HEK293T (cell line): ENCODE measurements at regions not wholly inside any gene's neighbourhood (a gene's known extent, or its start where the extent isn't known, plus 50 kb on each side); places are given as distances from the start of the nearest gene placed in this dataset.

Experiments used
- CTCF ChIA-PET: fragments of 350-600 bp; formaldehyde crosslinking; extraction: SDS; loops from one replicate; lab custom pipeline; 2021; ENCODE audit warnings: antibody characterized with exemption, inconsistent platforms; lab: Yijun Ruan, JAX
- POLR2A ChIA-PET: fragments of 350-600 bp; formaldehyde crosslinking; extraction: SDS; loops from one replicate; lab custom pipeline; 2020; ENCODE audit warnings: antibody characterized with exemption, inconsistent platforms; lab: Yijun Ruan, JAX
- DNase-seq: peaks from one replicate; pipeline ENCODE4 v3.0.0; 2012; ENCODE audit warnings: mixed read lengths; ENCODE audit errors: extremely low spot score
- ARNT ChIP-seq: fragments of 450-650 bp; IDR thresholded peaks from 2 replicates; pipeline ENCODE4 v1.6.1; 2017; ENCODE audit warnings: mild to moderate bottlenecking
- BHLHE40 ChIP-seq: fragments of 450-650 bp; IDR thresholded peaks from 2 replicates; pipeline ENCODE4 v1.6.1; 2016; ENCODE audit warnings: mild to moderate bottlenecking, moderate library complexity, borderline replicate concordance
- CTBP1 ChIP-seq: fragments of 450-650 bp; IDR thresholded peaks from 2 replicates; pipeline ENCODE4 v1.6.1; 2016; ENCODE audit warnings: borderline replicate concordance
- ELF4 ChIP-seq: fragments of 450-650 bp; IDR thresholded peaks from 2 replicates; pipeline ENCODE4 v1.6.1; 2017; ENCODE audit warnings: antibody characterized with exemption
- FOXA1 ChIP-seq: fragments of 450-650 bp; IDR thresholded peaks from 2 replicates; pipeline ENCODE4 v1.6.1; 2016; ENCODE audit warnings: mild to moderate bottlenecking
- FOXK2 ChIP-seq: fragments of 450-650 bp; IDR thresholded peaks from 2 replicates; pipeline ENCODE4 v1.6.1; 2016; ENCODE audit warnings: mild to moderate bottlenecking
- FOXM1 ChIP-seq: fragments of 450-650 bp; IDR thresholded peaks from 2 replicates; pipeline ENCODE4 v1.6.1; 2017; ENCODE audit warnings: mild to moderate bottlenecking, borderline replicate concordance
- HDGF ChIP-seq: fragments of 450-650 bp; IDR thresholded peaks from 2 replicates; pipeline ENCODE4 v1.6.1; 2017; ENCODE audit warnings: antibody characterized with exemption, borderline replicate concordance
- L3MBTL2 ChIP-seq: fragments of 450-650 bp; conservative IDR thresholded peaks from 2 replicates; pipeline ENCODE4 v1.6.1; 2016; ENCODE audit warnings: mild to moderate bottlenecking
- LEF1 ChIP-seq: fragments of 450-650 bp; IDR thresholded peaks from 2 replicates; pipeline ENCODE4 v1.6.1; 2017; ENCODE audit warnings: mild to moderate bottlenecking, borderline replicate concordance
- NFRKB ChIP-seq: fragments of 450-650 bp; IDR thresholded peaks from 2 replicates; pipeline ENCODE4 v1.6.1; 2016; ENCODE audit warnings: mild to moderate bottlenecking, moderate library complexity
- PKNOX1 ChIP-seq: fragments of 450-650 bp; IDR thresholded peaks from 2 replicates; pipeline ENCODE4 v1.6.1; 2016
- SP1 ChIP-seq: fragments of 450-650 bp; IDR thresholded peaks from 2 replicates; pipeline ENCODE4 v1.6.1; 2017
- SUZ12 ChIP-seq: fragments of 450-650 bp; IDR thresholded peaks from 2 replicates; pipeline ENCODE4 v1.6.1; 2016; ENCODE audit warnings: mild to moderate bottlenecking
- TARDBP ChIP-seq: fragments of 450-650 bp; IDR thresholded peaks from 2 replicates; pipeline ENCODE4 v1.6.1; 2016
- ZNF384 ChIP-seq: fragments of 450-650 bp; IDR thresholded peaks from 2 replicates; pipeline ENCODE4 v1.6.1; 2016

DNA sequence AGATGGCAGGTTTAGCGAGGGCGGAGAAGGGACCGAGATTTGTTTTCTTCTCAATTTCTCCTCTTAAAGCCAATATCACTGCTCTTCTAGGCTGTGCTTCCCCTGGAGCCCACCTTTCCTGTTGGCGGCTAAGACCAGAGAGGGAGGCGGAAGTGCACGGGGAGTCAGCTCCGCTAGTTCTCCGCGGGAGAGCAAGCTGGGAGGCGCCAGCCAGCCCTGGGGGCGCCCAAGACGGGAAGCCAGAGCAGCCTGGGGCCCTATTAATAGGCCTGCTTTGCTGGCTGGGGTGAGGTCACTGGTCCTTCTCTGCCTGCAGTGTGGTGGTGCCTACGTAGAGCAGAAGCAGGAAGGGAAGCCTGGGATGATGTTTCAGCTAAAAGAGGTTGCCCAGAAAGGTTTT is 61.6 kb downstream of the LSM5 start:
- POLR2A ChIA-PET: no interaction called here

GRCh38 chr7:32427769-32428291 is 62.4 kb downstream of the LSM5 start:
- TF ChIP-seq SP1 (no peak), LEF1 (no peak), CTBP1 (no peak), ZNF384 (no peak), FOXM1 (no peak), FOXK2 (no peak), TARDBP (no peak), PKNOX1 (no peak), HDGF (no peak), ELF4 (no peak), NFRKB (no peak), L3MBTL2 (no peak), SUZ12 (no peak), BHLHE40 (no peak), ARNT (no peak), FOXA1 (no peak)
- peak; percentile 84 for DNase-seq
- CTCF ChIA-PET: interaction anchor here (0.7 kb wide), 1 partner anchor 52 kb away, joined by 3 read pairs; no protein-coding TSS in a partner anchor
- POLR2A ChIA-PET: no interaction called here

More for the DNA sequence above, 61.6 kb downstream of the LSM5 start:
- no peak for DNase-seq
- CTCF ChIA-PET: no interaction called here
- TF ChIP-seq LEF1 (no peak), TARDBP (no peak), SUZ12 (no peak), PKNOX1 (no peak), L3MBTL2 (no peak), NFRKB (no peak), SP1 (no peak), FOXM1 (no peak), HDGF (no peak), CTBP1 (no peak), FOXK2 (no peak), ZNF384 (no peak), ARNT (no peak), FOXA1 (no peak)

GRCh38 chr7:32416846-32417245 is 73.3 kb downstream of the LSM5 start:
- CTCF ChIA-PET: no interaction called here
- no peak for DNase-seq

GRCh38 chr7:32415936-32416335 is 74.2 kb downstream of the LSM5 start:
- TF ChIP-seq LEF1: no peak
- no peak for TF ChIP-seq CTBP1
- TF ChIP-seq FOXK2: no peak
- no peak for TF ChIP-seq NFRKB
- TF ChIP-seq SP1: no peak
- TF ChIP-seq SUZ12: no peak
- TF ChIP-seq PKNOX1: no peak
- no peak for TF ChIP-seq HDGF
- no peak for TF ChIP-seq ELF4
- no peak for TF ChIP-seq L3MBTL2
- DNase-seq: no peak
- ChIA-PET CTCF (no interaction called here), POLR2A (no interaction called here)

More at GRCh38 chr7:32416846-32417245, 73.3 kb downstream of the LSM5 start:
- TF ChIP-seq ZNF384 (no peak), PKNOX1 (no peak), L3MBTL2 (no peak), HDGF (no peak), FOXM1 (no peak), TARDBP (no peak), CTBP1 (no peak)
- POLR2A ChIA-PET: no interaction called here

DNA sequence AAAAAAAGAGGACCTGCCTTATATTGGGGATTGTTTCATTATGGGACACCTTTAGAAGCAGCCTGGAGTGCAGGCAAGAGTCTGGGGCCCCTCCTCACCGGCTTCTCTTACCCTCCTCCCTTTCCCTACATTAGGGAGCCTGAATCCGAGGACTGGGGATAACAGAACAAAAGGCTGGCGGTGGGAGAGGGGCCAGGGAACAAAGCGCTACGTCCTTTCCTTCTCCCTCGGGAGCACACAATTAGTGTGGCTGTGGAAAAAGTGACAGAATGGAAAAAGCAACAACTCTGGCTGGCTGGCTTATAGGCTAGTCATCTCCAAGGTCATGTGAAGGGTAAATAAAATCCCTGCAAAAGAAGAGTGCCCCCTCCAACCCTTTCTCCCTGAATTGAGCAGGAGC is 74.7 kb downstream of the LSM5 start:
- DNase-seq: no peak
- TF ChIP-seq PKNOX1 (no peak), SP1 (no peak), BHLHE40 (no peak), FOXM1 (no peak), HDGF (no peak), ARNT (no peak), FOXA1 (no peak), LEF1 (no peak), SUZ12 (no peak), FOXK2 (no peak), L3MBTL2 (no peak), ELF4 (no peak), NFRKB (no peak), TARDBP (no peak), CTBP1 (no peak), ZNF384 (no peak)
- CTCF ChIA-PET: no interaction called here
- POLR2A ChIA-PET: no interaction called here
